H1 (cell line): ENCODE measurements at regions not wholly inside any gene's neighbourhood (a gene's known extent, or its start where the extent isn't known, plus 50 kb on each side); places are given as distances from the start of the nearest gene placed in this dataset.

Source experiments
- ATF2 ChIP-seq: IDR thresholded peaks from 2 replicates; pipeline ENCODE4 v1.6.1; 2012; ENCODE audit warnings: low read length, inconsistent platforms
- BRCA1 ChIP-seq: IDR thresholded peaks from 2 replicates; pipeline ENCODE4 v1.6.1; 2012; ENCODE audit warnings: low read depth, low read length, improper control_type of control experiment
- PHF8 ChIP-seq: fragments of 200-600 bp; sonication (generic); conservative IDR thresholded peaks from 2 replicates; pipeline ENCODE4 v1.7.1; 2012; ENCODE audit warnings: low read depth, mild to moderate bottlenecking, inconsistent platforms, low read length, moderate library complexity
- RNF2 ChIP-seq: fragments of 200-900, 300-1000 bp; sonication (generic); IDR thresholded peaks from 2 replicates; pipeline ENCODE4 v1.7.1; 2016; ENCODE audit warnings: borderline replicate concordance, low read depth, mild to moderate bottlenecking, antibody characterized with exemption, low read length; ENCODE audit not compliant: poor library complexity, severe bottlenecking; ENCODE audit errors: missing control alignments

GRCh38 chr5:170171811-170172210 is 61.0 kb upstream of the C5orf58 start (continued):
- TF ChIP-seq PHF8 = no peak
- TF ChIP-seq ATF2 = no peak
- no peak for TF ChIP-seq RNF2
- TF ChIP-seq BRCA1 = no peak
- TF ChIP-seq, all 59 proteins: peak for 0
